ES-I3 (cell line): ENCODE measurements at regions not wholly inside any gene's neighbourhood (a gene's known extent, or its start where the extent isn't known, plus 50 kb on each side); places are given as distances from the start of the nearest gene placed in this dataset.

ENCODE experiments used
- H3K36me3 ChIP-seq: 2 replicates; pipeline ENCODE4 v1.6.1; 2013; ENCODE audit warnings: mild to moderate bottlenecking, low read length, control low read depth, moderate library complexity; ENCODE audit not compliant: insufficient read depth
- H3K4me1 ChIP-seq: 2 replicates; pipeline ENCODE4 v1.6.1; 2013; ENCODE audit warnings: mild to moderate bottlenecking, control low read depth, low read length; ENCODE audit not compliant: insufficient read depth
- H3K9ac ChIP-seq: 2 replicates; pipeline ENCODE4 v1.6.1; 2013; ENCODE audit warnings: low read depth, mild to moderate bottlenecking, low read length, moderate library complexity
- H3K9me3 ChIP-seq: 2 replicates; pipeline ENCODE4 v1.6.1; 2013; ENCODE audit warnings: mild to moderate bottlenecking, low read length, moderate library complexity; ENCODE audit not compliant: control insufficient read depth, insufficient read depth

DNA sequence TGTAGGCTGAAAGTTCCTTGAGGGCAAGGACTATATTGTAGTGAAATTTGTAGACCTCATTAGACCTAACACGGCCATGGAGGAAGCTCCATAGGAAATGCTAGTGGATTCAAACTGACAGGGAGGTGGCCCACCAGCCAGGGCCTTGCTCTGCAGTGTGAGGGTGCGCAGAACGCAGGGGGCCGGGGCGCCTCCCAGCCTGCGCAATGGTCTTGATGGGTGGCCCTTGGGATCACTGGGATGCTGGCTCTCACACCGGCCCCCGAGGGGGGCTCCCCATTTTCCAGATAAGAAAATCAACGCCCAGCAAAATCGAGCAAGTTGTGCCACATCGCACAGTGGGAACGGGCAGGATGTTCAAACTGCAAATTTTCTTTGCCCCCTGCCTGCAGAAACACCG lies 655.4 kb downstream of the GALR1 start:
- H3K9me3 ChIP-seq, result no peaks in the 10 kb centered on the region

DNA sequence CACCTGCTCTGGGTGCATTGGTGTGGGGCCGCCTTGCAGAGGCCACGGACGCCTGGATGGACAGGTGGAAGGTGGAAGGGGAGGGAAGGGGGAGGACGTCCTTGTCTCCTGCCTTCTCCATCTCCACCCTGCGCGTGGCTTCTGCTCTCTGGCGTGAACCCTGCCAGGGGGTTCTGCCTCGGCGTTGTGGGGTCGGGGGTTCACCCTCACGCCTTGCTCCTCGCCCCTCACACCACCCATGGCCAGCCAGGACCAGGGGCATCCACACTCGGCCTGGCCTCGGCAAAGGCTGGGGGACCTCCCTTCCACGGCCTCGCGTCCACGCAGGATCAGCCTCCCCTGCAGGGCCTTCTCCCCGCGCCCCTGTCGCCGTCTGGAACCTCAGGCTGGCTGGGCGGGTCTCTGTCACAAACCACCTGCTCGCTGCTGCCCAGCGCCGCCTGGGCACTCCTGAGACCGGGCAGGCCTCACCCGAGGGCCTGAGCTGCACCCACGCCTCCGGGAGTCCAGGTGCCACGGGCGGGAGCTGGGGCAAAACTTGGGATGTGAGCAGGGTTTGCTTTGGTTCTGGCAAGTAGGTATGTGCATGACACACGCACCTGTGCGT lies 655.9 kb downstream of the GALR1 start:
- Histone ChIP-seq H3K9ac (no peak overlapping the region), H3K4me1 (no peaks in the 10 kb centered on the region), H3K36me3 (no peaks in the 10 kb centered on the region), H3K9me3 (no peaks in the 10 kb centered on the region)

More for the DNA sequence above, 655.4 kb downstream of the GALR1 start:
- Histone ChIP-seq H3K4me1 (no peaks in the 10 kb centered on the region), H3K36me3 (no peaks in the 10 kb centered on the region), H3K9ac (no peak overlapping the region)

DNA sequence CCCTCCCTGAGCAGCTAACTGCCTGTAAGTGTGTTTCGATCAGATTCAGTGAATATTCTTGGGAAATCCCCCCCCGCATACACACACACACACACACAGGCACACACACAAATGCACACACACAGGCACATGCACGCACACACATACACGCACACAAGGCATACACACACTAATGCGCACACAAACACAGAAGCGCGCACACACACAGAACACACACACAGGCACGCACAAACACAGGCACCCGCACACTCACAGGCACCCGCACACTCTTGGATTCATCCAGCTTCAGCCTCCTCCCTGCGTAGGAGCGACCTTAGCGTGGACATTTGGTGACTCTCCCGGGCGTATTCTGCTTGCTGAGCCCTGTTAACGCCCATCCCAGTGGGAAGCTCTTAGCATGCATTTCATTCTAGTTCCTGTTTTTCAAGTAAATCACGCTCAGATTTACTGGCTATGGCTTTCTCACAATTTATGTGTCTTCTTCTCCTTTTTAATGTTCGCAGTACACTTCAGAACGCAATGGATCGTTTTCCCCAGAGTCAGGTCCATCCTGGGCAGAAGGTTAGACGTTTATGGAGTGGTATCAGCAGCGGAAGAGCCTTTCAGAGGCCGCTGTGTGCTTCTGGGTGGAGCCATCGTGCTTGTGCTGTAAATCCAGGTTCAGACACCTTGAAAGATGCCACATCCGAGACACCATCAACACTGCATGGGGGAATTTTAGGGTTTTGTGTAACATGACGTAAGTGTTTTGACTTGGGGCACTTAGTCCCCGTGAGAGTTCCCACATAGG lies 656.6 kb downstream of the GALR1 start:
- H3K36me3 ChIP-seq, result no peaks in the 10 kb centered on the region
- H3K9me3 ChIP-seq, result no peaks in the 10 kb centered on the region
- no peak overlapping the region for H3K9ac ChIP-seq
- H3K4me1 ChIP-seq, result peaks cover 2% of the 10 kb centered on the region; the same call in 1 of the 2 replicates

DNA sequence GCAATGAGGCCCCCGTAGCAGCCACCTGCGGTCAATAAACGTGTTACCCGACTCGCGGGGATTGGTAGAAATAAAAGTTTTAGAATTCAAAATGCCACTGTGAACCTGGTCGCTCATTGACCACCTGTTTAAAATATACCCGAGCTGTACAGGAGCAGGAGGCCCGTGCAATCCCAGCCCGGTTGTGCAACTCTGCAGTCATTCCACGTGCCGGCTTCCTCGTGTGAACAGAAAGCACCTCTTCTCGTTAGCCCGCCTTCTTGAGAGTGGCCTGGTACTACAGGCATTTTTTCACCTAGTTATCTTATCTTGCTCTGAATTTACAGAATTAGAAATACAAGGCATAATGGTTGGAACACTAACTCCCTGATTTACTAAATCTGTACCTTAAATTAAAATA lies 660.7 kb downstream of the GALR1 start:
- no peak overlapping the region for H3K9ac ChIP-seq
- no peaks in the 10 kb centered on the region for H3K36me3 ChIP-seq
- no peaks in the 10 kb centered on the region for H3K9me3 ChIP-seq
- peaks cover 2% of the 10 kb centered on the region; the same call in 1 of the 2 replicates for H3K4me1 ChIP-seq

DNA sequence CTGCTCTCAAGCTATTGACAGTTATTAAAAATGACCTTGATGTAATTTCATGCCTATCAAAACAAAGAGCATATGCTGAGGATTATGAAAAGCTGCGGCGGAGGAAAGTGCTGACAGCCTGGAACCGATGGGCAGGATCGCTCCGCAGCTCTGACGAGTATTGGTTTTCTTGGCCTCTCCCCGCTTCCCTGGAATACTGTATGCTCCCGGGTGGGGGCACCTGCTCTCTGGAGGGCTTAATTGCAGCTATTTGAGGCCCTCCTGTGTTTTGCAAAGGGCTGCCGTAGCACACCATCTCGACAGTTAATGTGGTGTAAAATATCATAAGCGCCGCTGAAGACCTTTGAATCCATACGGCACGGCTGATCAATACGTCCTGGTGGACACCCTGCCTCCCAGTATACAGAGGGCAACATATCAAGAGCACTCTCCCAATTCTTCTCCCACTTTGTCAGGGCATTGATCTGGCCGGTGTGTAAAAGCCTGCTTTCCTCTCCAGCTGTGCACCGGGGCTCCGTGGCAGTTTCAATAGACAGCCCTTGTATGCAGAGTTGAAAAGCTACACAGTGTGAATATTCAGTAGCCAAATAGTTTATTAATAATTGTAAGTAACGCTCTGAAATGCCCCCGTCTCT lies 662.4 kb downstream of the GALR1 start:
- H3K9me3 ChIP-seq, result no peaks in the 10 kb centered on the region
- H3K4me1 ChIP-seq, result peaks cover 2% of the 10 kb centered on the region; the same call in 1 of the 2 replicates
- no peaks in the 10 kb centered on the region for H3K36me3 ChIP-seq
- no peak overlapping the region for H3K9ac ChIP-seq

DNA sequence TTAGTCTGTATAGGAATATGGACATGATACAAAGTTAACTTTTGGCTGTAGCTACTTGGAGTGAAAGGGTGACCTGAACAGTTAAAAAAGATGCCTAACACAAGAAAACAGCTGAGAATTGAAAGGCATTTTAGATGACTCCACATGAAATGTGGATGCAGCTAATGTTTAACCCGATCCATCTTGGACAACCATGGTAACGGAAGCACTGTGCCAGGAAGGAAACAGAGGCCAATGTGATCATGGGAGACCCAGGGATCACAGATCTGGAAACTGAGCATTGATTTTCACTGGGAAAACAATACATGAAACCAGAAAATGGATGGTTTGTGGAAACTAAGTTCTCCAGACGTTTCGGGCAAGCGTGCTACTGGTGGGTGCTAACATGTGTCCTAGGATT lies 669.1 kb downstream of the GALR1 start:
- no peaks in the 10 kb centered on the region for H3K36me3 ChIP-seq
- H3K9ac ChIP-seq, result no peak overlapping the region
- H3K9me3 ChIP-seq, result no peaks in the 10 kb centered on the region
- no peaks in the 10 kb centered on the region for H3K4me1 ChIP-seq

DNA sequence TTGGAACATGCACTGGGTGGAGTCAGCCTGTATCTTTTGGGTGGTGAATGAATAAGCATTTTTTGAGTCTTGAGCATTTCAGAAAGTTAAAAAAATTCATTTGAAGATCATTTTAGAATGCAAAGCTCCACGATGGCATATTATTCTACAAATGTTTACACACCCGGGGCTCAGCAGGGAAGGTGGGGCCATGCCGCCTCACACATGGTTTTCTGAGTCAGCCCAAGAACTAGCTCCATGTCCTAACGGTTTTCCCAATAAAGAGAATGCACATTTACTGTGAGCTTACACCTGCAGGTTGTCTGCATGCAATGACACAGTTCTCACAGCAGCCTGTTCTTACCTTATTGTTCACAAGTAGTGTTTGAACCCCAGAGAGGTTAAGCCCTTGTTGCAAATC lies 670.3 kb downstream of the GALR1 start:
- Histone ChIP-seq H3K36me3 (no peaks in the 10 kb centered on the region), H3K4me1 (no peaks in the 10 kb centered on the region), H3K9ac (no peak overlapping the region), H3K9me3 (no peaks in the 10 kb centered on the region)

DNA sequence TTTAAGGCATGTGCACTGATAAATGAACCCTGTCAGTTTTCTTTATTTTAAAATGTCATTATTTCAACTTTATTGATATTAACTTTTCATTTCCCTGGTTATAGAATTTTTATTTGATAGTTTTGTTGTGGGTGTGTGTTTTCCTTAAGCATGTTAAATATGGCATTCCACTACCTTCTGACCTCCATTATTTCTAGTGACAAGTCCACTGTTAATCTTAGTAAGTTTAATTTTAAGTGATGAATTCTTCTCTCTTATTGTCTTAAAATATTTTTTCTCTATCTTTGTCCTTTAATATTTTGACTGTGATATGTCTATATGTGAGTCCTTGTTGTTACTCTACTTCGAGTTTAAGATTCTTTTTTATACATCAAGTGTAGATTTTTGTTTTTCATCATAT lies 685.7 kb downstream of the GALR1 start:
- Histone ChIP-seq H3K9ac (no peak overlapping the region), H3K9me3 (no peaks in the 10 kb centered on the region; the same call in none of the 2 replicates), H3K36me3 (no peaks in the 10 kb centered on the region), H3K4me1 (no peaks in the 10 kb centered on the region)

DNA sequence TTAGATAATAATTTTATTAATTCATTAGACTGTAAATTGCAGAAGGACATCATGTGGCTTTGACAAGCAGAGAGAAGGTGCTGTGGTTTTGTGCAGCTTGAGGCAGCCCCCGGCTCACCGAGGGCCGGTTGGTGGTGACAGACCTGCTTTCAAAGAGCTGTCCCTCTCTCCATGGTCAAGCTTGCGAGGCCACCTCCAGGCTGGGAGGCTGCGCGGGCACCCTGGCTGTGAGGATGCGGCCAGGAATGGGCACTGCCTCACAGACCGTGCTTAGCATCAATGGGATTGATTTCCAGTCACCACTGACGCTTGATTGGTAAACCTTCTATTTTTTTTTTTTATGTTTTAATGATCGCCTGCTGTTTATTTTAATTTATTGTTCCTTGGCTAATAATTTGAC lies 690.9 kb downstream of the GALR1 start:
- Histone ChIP-seq H3K4me1 (no peaks in the 10 kb centered on the region), H3K36me3 (no peaks in the 10 kb centered on the region), H3K9ac (no peak overlapping the region), H3K9me3 (no peaks in the 10 kb centered on the region; the same call in 1 of the 2 replicates)

DNA sequence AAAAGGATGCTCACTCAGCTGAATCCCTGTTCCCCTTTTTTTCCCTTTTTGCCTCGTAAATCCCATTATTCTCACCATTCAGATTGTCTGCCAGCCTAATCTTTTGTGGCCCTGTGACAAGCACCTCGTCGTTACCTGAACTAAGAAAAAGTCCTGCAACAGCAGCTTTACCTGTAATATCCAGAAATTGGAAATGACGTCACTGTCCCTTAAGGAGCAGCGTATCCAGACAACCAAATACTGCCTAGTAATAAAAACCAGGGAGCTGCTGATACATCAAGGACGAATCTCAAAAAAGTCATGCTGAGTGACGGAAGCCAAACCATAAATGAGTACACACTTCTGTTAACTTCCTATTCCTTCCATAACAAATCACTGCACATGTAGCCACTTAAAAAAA lies 694.9 kb downstream of the GALR1 start:
- Histone ChIP-seq H3K9ac (no peak overlapping the region), H3K36me3 (no peaks in the 10 kb centered on the region), H3K4me1 (peaks cover 6% of the 10 kb centered on the region; the same call in 1 of the 2 replicates), H3K9me3 (no peaks in the 10 kb centered on the region)

DNA sequence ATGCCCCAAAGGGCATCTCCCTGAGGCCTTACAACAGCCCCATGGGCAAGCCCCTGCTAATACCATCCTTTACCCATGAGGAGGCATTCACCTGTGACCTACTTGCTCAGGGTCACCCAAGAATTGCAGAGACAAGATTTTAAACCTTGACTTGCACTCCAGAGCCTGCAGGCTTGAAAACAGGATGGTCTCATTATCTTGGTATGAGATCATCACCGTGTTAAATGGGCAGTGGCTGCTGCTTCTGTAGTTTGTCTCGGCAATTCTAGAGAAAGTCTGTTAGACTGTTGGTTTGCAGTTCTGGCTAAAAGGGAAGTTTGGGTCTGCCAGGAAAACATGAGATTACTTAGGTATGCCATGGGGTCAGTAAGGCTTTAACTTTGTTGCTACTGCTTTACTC lies 698.9 kb downstream of the GALR1 start:
- H3K36me3 ChIP-seq, result no peaks in the 10 kb centered on the region
- no peaks in the 10 kb centered on the region for H3K9me3 ChIP-seq
- H3K9ac ChIP-seq, result no peak overlapping the region
- peaks cover 6% of the 10 kb centered on the region; the same call in 1 of the 2 replicates for H3K4me1 ChIP-seq

DNA sequence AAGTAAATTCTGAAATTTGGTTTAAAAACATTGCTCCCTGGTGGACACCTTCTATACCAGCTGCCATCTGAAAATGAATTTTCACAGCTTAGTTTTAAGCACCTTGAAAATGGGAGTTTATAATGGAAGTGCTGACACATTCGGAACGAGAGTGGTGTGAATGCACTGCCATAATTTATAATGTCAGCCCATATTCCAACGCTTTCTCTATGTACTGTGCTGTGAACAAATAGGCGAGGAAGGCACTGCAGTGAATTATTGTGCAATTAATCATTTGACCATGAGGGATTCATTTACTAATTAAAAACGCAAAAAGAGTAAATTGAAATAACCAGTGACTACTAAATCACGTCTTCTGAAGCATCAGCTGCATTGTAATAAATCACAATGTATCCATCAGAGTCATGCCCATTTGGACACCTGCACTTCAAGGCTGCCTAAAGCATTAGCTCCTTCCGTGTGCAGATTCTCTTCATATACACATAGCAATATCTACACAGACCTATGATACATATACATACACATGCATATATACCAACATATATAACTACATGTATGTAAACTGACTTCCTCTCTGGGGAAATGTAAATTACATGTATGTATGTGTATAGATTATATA lies 699.8 kb downstream of the GALR1 start:
- H3K4me1 ChIP-seq, result peaks cover 6% of the 10 kb centered on the region; the same call in 1 of the 2 replicates
- H3K9me3 ChIP-seq, result no peaks in the 10 kb centered on the region

DNA sequence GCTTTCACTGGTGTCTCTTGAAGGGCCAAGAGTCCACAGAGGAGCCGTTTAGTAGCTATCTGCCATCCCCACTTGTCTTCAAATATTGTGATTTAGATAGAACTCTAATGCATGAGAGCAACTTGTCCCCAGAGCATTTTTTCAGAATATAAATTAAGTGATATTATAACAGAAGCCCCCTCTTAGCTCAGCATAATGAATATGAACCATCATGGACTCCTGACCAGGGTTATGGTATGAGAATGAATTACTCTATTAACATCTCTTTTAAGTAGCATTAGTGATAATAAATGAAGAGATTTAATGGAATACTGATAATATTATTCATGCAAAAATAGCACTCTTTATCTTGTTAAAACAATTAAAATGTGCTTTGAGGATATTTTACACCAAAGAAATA lies 709.6 kb downstream of the GALR1 start:
- no peaks in the 10 kb centered on the region for H3K9me3 ChIP-seq
- H3K9ac ChIP-seq, result no peak overlapping the region
- no peaks in the 10 kb centered on the region for H3K36me3 ChIP-seq
- no peaks in the 10 kb centered on the region for H3K4me1 ChIP-seq

More for the DNA sequence above, 699.8 kb downstream of the GALR1 start:
- H3K9ac ChIP-seq, result no peak overlapping the region
- no peaks in the 10 kb centered on the region for H3K36me3 ChIP-seq

DNA sequence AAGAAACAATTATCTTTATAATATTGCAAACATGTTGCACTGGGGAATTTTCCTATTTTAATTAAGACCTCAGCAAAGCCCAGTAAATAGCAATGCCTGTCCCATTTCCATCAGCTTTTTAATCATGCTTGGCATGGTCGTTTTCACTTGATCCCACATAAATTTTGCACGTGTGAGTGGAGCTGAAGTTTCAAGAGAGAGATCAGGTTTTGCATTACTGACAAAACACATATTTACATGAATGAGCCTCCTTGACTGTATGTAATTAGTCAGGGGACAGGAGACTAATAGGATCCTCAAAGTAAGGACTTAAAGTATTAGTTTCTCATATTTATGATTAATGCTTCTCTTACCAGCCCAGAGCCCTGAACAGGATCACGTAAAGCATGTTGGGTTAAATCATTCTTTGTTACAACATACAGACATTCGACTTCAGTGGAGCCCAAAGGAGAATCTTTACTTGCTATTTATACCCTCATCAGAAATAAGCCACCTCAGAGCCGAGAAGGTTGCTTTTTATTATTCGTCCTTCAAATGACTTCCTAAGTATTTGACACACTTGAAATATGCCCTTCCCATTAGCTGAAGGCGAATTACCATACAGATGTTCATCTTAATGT lies 711.3 kb downstream of the GALR1 start:
- H3K4me1 ChIP-seq, result no peaks in the 10 kb centered on the region
- H3K9me3 ChIP-seq, result no peaks in the 10 kb centered on the region
- H3K36me3 ChIP-seq, result no peaks in the 10 kb centered on the region
- no peak overlapping the region for H3K9ac ChIP-seq
